Fibroblast of lung (primary cell): ENCODE measurements at regions not wholly inside any gene's neighbourhood (a gene's known extent, or its start where the extent isn't known, plus 50 kb on each side); places are given as distances from the start of the nearest gene placed in this dataset.

Experiments
- CTCF ChIP-seq, 2 donors: IDR thresholded peaks in 1 of 2; conservative IDR thresholded peaks in 1 of 2; 1 replicate in 1 of 2; 2 replicates in 1 of 2; pipeline ENCODE4 v1.5.1; 2011 to 2012; ENCODE audit warnings: low read length in 2 of 2, control low read depth in 1 of 2, inconsistent platforms in 1 of 2, low read depth in 1 of 2, mild to moderate bottlenecking in 1 of 2
- EZH2 ChIP-seq: IDR thresholded peaks from 2 replicates; pipeline ENCODE4 v1.5.1; 2012; ENCODE audit warnings: low read length, control low read depth, mild to moderate bottlenecking; ENCODE audit errors: missing control alignments

- TF ChIP-seq CTCF (conservative IDR thresholded peaks at IDR 0.05 in 1 of 2, IDR thresholded peaks at IDR 0.05 in 1 of 2; ENCODE audit: low read depth in 1 of 2, low read length in 2 of 2), result no peak
- TF ChIP-seq EZH2, result no peak
Observed at GRCh38 chr1:227417756-227418480, 99.6 kb upstream of the CDC42BPA start.
